IPS DF 4.7 (cell line): ENCODE measurements at regions not wholly inside any gene's neighbourhood (a gene's known extent, or its start where the extent isn't known, plus 50 kb on each side); places are given as distances from the start of the nearest gene placed in this dataset.
"Not testable (repeated sequence)": the region's sequence is repeated elsewhere in the genome, so short reads cannot be mapped to it uniquely, and the experiment has no call there.

Experiments used
- DNase-seq: peaks from one replicate; pipeline ENCODE4 v3.0.0-alpha.2; 2013; ENCODE audit warnings: low spot score; ENCODE audit errors: extremely low read depth

DNA sequence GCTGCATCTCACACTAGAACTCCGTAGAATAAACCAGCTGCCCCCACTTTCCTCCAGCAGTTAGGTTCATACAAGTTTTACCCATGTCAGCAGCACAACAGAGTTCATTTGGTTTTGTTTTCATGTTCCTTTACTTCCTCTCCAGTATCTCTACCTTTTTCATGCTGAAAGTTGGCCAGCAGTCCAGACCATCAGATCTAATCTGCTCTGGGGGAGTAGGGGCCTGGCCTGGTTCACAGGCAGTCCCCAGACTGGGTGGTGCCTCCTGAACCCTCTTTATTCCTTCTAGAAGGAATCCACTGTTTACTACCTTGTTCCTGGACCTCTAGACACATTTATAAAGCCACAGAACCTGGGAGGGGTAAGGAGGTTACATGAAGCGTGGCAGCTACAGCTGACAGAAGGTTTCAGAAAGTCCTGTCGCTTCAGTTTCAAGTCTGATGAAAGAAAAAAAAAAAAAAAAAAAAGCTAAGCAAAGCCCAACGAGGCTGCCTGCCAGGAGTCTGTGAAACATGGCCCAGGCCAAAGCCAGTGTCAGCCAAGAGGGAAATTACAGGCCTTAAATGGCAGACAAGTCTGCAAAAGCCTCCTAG is 184.6 kb upstream of the JUN start:
- DNase-seq, result no peak

DNA sequence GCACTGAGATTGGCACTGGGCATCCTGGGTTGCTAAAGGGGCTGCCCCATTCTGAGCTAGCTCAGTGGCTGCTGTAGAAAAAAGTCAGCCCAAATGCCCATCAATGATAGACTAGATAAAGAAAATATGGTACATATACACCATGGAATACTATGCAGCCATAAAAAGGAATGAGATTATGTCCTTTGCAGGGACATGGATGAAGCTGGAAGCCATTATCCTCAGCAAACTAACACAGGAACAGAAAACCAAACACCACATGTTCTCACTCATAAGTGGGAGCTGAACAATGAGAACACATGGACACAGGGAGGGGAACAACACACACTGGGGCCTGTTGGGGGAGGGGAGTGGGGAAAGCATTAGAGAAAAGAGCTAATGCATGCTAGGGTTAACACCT is 185.3 kb upstream of the JUN start:
- not testable (repeated sequence) for DNase-seq

DNA sequence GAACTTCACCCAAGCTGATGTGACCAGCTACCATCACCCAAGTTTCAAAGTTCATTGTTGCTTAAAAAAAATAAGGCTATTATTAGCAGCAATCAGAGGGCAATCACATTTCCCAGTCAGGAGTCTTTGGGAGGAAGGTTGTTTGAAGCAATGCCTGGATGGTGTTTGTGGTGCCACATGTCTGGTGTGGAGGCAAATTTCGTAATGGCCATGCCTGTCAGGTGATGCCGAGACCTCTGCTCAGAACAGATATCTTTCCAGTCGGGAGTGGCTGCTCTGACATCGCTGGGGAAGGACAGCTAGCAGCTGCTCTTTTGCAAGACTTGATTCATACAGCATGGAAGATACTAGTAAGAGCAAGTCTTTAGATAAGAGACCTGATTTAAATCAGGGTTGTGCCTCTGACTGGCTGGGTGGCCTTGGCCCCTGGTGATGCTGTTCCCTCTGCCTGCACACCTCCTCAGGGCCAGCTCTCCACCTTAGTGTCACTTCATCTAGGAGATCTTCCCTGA is 187.8 kb upstream of the JUN start:
- DNase-seq, result no peak

DNA sequence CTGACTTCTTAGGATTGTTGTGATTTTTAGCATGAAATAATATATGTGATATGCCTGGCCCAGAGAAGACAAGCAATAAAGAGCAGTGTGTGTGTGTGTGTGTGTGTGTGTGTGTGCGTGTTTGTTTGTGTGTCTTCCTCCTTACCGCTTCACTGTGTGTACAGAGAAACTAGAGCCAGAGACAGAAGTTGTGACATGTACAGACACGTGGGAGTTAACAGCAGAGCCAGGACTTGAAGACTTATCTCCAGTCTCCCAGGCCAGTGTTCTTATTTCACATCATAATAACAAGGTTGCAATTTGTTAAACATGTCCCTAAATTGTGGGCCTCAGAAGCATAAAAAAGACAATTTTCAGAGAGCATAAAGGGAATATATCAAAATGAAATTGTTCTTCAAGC is 192.0 kb upstream of the JUN start:
- DNase-seq, result no peak

DNA sequence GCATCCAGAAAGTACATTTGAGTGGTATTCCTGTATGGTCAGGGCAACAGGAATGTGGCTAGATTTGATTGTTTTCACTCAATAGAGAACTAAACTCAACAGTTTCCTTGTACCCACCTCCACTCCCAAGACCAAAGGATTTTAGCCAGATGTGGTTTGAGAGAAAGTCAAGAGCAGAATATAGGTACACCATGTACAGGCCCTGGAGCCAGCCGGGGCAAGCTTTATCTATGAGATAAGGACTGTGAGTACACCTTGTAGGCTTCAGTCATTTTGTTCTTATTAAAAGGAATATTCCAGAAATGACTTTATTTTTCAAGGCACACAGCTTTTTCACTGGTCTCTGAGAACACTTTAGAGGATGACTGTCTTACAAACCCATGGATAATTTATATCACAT is 192.4 kb upstream of the JUN start:
- no peak for DNase-seq

DNA sequence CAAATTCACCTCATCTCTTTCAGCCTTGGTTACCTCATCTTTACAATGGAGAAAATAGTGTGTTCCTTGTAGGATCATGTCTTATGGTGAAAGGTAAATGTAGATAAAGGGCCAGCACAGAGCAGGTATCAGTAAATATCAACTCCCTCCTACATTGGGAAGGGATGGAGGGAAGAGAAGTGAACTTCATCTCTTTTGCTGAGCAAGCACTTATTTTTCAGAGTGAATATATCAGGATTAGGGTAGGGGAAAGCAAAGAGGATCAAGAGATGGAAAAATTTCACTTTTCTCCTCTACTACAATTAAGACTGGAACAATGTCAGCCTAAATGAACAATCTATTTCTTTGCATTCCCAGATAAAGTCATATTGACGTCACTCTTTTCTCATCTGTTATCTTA is 193.8 kb upstream of the JUN start:
- no peak for DNase-seq

DNA sequence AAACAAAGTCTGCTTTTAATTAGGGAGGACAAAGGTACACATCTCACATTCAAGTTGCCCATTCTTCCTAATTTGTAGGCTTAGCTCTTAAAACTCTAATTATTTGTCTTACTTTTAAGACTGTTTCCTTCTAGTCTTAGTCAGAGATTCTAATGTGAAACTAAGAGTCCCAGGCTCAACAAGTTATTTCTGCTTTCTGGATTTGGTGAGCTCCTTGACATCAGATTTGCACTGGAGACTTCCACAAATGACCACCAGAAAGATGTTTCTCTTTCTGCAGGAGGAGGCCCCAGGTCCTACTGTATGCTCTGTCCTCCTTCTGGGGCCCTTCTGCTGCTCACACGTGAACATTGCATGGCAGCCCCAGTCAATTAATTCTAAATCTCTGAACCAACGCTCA is 194.2 kb upstream of the JUN start:
- no peak for DNase-seq

DNA sequence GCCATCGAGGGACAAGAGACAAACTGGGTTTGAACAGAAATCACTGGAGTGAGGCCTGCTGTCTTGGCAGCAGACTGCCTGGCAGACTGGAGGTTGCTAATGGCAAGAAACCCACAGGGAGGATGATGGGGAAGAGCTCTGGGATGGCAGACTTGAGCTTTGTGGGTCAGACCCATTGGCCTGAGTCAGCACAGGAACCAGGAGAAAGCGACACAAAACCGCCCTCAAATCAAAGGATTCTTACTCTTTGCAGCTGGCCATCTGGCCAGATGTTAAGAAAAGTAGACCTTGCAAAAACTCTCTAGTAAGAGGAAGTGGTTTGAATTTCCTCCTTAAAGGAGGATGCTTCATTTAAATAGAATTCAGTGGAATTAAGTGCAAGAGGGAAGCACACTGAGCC is 195.2 kb upstream of the JUN start:
- DNase-seq, result no peak

DNA sequence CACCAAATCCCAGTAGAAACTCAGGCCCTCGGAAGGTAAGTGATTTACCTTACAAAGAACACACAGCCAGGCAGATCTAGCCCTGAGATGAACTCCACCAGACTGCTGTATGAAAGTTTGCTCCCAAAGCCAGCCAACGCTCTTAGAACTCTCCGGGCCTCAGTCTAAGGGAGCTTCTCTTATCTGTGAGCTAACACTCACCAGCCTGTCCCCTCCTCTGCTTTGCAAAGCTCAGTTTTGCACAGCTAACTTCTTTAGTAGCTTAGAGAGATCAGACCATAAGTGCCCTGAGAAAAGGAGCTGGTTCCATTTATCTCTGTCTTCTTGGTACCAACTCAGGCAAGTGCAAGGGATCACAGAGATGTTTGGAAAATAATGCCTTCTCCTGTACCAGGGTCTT is 195.8 kb upstream of the JUN start:
- DNase-seq, result no peak

DNA sequence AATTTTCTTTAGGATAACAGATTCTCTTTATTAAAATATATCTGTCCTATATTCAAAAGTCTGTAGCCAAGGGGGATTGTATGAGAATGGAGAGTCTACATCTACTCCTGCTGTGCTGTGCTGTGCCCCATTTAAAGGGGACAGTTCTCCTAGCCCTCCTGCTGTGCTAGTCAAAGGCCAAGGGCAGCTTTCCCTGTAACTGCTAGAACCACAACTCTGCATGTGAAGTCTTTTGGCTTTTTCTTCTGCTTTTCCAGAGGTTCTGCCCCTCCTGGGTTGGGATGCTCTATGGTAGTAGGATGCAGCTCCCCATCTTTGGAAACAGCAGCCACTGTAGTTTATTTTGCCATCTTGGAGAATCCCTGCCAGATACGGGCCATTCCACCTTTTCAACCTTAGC is 197.5 kb upstream of the JUN start:
- DNase-seq, result no peak

DNA sequence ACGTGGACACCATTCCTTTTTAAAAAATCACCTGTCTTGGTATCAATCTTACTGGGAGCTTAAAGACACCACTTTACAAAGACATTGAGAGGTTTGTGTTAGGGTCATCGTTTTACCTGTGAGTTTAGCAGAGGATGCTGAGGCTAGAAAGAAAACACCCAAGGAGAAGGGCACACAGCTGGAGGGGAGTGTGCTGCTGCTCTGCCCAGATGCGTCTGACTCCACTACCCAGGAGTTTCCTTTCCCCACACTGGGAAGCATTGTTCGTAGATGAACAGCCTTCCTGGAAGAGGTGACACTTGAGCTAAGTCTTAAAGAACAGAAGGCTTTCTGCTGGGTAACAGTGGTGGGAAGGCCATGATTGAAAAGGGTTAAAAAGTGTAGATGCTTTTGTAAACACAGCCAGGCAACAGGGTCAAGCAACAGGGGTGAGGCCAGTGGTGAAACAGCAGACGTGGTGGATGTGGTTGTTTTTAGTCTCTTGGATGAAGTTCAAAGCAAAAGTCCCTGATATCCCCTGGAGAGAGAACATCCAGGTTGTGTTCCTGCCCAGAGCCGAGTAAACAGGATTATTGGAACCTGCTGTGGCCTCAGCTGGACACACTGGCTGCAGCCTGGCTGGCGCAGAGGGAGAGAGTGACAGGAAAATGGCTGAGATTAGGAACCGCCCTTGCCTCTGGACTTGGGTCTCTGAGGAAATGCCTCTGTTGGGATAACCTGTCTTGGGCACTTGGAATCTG is 198.6 kb upstream of the JUN start:
- no peak for DNase-seq

DNA sequence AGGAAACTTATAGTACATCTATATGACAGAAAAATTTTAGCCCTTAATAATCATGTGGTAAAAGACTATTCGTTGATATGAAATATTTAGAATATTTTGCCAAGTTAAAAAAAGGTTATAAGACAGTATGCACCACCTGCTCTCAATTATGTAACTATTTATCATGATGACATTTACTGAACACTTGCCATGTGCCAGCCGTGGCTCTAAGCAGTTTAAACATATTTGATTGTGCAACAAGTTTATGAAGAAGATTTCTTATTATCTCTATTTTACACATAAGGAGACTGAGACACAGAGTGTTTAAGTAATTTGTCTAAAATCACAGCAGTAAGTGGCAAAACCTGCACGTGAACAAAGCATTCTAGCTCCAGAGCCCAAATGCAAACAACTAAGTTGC is 199.3 kb upstream of the JUN start:
- no peak for DNase-seq

DNA sequence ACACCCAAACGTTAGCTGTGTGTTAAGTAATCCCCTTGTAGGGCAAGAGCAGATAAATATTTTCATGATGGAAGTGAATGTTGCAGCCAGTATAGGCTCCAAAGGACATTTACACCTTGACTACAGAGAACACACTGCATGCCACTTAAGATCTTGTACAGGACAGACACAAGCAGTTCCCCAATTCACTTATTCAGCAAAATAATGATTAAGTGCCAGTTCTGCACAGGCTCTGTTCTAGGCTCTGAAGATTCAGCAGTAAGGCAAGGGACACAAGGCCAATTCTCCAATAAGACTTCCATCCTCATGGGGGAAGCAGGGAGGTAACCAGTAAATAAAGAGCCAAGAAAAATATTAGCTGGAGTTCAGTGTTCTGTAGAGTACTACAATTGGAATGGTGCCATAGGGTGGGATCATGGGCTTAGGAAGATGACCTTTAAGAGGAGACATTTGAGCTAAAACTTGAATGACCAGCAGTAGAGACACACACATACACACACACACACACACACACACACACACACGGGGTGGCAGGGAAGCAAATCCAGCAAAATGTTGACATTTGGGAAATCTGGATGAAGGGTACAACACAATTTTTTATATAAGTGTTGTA is 199.9 kb upstream of the JUN start:
- DNase-seq, result no peak

DNA sequence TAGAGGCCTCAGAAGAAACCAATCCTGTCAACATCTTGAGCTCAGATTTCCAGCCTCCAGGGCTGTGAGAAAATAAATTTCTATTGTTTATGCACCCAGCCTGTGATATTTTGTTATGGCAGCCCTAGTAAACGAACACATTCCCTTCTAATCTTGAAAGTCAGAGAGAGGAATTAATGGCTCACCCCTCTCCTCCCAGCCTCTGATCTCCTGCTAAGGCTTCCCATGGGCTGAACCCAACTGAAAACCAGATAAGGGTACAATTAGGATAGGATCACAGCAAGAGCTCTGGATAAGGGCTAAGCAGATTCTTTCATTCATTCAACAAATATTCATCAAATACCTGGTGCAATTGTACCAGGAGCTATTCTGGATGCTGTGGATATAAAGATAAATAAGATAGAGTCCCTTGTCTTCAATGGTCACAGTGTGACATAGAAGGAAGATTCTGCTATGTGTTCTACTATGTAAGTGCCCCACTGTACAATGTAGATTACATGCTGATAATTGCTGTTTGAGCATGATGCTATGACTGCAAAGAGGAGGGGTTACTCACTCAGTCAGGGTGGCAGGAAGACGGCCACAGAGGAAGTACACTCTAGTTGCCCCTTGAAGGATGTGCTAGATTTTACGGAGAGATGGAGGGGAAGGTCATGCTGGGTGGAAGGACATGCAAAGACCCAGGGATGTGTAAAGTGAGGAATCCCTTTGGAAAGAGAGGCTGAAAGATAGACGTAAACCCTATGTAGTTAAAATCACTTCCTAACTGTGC is 203.3 kb upstream of the JUN start:
- no peak for DNase-seq

DNA sequence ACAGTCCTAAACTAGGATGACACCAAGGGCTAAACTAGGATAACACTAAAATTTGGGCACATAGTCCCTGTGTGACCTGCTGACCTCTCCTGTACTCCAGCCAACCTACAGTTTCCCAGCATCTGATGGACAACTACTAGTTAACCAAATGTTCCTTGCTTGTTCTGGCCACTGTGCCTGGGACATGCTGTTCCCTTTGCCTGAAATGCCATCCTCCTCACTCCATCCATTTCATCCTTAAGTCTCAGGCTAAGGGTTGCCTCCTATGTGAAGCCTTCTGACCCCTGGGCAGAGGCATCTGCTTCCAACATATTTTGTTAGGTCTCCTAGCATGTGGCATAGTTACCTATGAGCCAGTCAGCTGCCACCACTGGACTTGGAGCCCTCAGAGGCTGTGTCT is 204.9 kb upstream of the JUN start:
- DNase-seq, result no peak

DNA sequence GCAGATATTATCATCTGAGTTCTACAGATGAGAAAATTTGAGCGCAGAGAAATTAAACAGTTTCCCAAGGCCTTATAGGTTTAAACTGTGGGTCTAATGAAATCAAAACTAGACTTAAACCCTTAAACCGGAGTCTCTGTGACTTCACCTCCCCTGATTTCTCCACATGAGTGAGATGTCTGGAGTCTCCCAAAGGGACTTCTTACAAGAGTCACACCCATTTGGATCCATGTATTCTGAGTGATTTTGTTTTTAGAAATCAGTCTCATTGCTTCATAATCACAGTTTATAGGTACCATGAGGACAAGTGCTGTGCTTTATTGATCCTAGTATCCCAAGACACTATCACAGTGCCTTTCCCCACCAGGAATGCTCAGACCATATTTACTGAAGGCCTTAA is 206.0 kb upstream of the JUN start:
- DNase-seq, result no peak

DNA sequence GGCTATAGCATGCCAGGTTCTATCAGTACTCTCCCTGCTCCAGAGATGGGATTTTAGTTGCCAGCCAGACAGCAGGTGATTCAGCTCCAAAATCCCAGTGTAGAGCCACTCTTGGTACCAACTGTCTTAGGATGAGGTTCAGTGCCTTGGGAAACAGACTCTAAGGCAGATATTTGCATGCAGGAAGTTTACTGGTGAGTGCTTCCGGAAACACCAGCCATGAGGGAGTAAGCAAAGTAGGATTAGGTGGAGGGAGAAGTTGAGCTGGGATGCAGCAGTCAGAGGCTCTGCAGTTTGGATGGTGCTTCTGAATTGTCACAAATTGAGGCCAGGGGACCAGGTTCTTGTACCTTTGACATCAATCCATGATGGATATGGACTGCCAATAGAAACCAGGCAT is 207.5 kb upstream of the JUN start:
- DNase-seq, result no peak

DNA sequence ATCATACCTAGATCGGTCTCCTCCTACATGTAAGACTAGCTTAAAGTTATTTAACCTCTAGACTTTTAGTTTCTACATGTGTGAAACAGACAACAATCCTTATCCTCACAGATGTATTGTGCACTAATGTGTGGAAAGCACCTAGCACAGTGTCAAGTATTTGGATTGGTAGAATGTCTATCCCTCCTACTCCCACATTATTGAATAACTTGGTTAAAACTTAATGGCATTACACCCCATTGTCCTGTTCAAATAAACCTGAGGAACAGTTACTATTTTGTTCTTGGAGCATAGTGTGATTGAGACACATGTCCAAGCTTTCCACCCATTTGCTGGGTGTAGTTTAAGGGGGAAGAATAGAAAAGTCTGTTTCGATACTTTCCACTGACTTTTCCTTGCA is 208.8 kb upstream of the JUN start:
- no peak for DNase-seq

DNA sequence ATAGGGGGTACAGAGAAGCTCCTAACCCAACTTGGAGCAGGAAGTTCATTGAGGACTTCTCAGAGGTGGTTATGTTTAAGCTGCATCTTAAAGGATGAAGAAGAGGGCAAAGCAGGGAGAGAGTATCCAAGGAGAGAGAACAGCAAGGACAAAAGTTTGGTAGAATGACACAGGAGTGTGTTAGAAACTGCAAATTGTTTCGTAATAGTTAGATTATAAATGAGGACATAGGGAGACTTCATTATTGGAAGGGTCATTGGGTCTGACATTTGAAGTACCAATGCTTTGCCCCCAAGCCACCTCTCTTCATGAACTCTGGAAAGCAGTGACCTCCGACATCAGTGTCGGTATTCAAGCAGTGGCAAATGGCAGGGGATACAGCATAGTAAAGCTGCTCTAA is 209.6 kb upstream of the JUN start:
- DNase-seq, result no peak

DNA sequence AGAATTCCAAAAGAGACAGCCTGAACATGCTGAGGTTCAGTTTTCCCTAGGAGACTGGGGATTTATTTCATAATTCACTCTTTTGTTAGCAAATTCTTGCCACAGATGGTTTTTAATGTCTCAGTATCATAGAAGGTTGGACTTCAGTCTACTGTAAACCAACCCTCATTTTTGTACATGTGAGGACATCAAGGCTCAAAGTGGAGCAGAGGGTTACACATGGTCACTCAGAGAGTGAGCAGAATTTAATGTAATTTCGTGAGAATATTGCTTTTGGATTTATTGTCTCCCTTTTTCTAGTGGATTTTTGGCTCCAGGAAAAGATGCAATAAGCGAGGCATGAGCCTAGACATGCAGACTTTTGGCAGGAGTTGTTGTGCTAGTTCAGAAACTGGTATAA is 210.8 kb upstream of the JUN start:
- no peak for DNase-seq

DNA sequence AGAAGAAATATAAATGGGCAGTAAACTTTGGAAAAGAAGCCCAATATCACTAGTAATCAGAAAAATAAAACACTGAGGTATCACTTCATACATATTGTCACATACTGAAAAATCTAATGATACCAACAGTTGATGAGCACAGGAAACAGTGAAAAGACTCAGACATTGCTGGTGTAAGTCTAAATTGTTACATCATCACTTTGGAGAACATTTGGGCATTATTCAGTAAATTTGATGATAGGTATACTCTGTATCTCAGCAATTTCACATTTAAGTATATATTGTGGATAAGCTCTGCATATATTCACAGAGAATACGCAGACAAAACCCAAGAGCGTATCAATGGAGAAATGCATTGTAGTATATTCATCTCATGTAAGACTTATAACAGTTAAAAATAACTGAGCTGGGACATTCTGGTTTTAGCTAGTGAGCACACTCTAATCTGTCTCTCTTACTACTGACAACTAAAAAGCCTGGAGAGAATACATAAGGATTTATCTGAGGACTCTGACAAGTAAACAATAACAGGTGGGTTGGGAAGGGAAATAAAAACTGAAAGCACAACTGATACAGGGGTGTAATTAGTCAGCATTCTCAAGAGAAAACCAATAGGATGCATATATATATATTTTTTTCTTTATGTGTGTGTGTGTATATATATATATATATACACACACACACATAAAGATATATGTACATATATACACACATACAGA is 212.7 kb upstream of the JUN start:
- DNase-seq, result no peak

DNA sequence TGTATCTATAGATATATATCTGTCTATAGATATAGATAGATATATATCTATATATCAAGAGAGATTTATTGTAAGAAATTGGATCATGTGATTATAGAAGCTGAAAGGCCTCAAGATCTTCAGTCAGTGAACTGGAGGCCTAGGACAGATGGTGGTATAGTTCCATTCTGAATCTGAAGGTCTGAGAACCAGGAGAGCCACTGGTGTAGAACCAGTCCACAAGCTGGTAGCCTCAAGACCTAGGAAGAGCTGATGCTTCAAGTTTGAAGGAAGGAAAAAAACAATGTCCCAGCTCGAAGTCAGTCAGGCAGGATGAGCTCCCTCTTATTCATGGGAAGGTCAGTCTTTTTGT is 213.2 kb upstream of the JUN start:
- DNase-seq, result no peak
